ENCODE measurements at regions not wholly inside any gene's neighbourhood (a gene's known extent, or its start where the extent isn't known, plus 50 kb on each side); places are given as distances from the start of the nearest gene placed in this dataset.

DNA sequence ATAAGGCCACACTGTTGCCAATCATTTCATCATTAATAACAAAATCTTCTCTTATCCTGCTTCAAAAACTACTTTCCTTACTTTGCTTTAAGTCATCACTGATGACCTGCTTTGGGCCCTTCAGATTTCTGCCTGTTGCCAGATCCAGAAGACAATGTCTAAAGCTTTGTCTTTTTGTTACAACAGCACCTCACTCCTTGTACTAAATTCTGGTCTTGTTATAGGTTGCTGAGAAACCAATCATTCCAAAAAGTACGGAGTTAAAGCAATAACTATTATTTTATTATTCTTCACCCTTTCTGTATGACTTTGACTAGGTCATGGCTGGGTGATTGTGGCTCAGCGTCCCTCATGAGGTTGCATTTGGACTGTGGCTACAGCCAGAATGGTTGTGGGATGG is 633.5 kb downstream of the PTPRU start:
- dilution Hi-C loops (cut with MboI; ENCODE audit: extremely low pct_ligation_motif_present, low sequenced_read_pairs): no loop called here
- H3K9ac ChIP-seq (ENCODE audit: control insufficient read depth, extremely low read depth, insufficient read depth, low read length): no peak overlapping the region
- FAIRE-seq (no peak), DNase-seq (ENCODE audit: low read depth, low spot score) (no peak)
- H3K4me2 ChIP-seq (ENCODE audit: control insufficient read depth, extremely low read depth, insufficient read depth, low read depth, low read length): no peak overlapping the region
- no peak overlapping the region for H3K4me3 ChIP-seq (ENCODE audit: control insufficient read depth in 2 of 3, extremely low read depth in 1 of 3, insufficient read depth in 2 of 3, low read depth in 1 of 3, low read length in 3 of 3)
- no peaks in the 10 kb centered on the region for H3K79me2 ChIP-seq (ENCODE audit: control insufficient read depth, insufficient read depth, low read length)
- H3K36me3 ChIP-seq (ENCODE audit: control insufficient read depth in 2 of 2, extremely low read depth in 1 of 2, insufficient read depth in 2 of 2, low read length in 2 of 2): no peaks in the 10 kb centered on the region
- no peak for TF ChIP-seq EZH2 (IDR thresholded peaks at IDR 0.05; ENCODE audit: low read length)
- TF ChIP-seq, protein P1, sequence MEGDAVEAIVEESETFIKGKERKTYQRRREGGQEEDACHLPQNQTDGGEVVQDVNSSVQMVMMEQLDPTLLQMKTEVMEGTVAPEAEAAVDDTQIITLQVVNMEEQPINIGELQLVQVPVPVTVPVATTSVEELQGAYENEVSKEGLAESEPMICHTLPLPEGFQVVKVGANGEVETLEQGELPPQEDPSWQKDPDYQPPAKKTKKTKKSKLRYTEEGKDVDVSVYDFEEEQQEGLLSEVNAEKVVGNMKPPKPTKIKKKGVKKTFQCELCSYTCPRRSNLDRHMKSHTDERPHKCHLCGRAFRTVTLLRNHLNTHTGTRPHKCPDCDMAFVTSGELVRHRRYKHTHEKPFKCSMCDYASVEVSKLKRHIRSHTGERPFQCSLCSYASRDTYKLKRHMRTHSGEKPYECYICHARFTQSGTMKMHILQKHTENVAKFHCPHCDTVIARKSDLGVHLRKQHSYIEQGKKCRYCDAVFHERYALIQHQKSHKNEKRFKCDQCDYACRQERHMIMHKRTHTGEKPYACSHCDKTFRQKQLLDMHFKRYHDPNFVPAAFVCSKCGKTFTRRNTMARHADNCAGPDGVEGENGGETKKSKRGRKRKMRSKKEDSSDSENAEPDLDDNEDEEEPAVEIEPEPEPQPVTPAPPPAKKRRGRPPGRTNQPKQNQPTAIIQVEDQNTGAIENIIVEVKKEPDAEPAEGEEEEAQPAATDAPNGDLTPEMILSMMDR (optimal IDR thresholded peaks at IDR 0.05 in 1 of 3, IDR thresholded peaks at IDR 0.05 in 1 of 3, conservative IDR thresholded peaks at IDR 0.05 in 1 of 3; ENCODE audit: extremely low read depth in 1 of 3, insufficient read depth in 2 of 3, low read length in 3 of 3): no peak
- H4K20me1 ChIP-seq (ENCODE audit: control insufficient read depth, extremely low read depth, insufficient read depth, low read length): no peaks in the 10 kb centered on the region
- peaks cover 1% of the 10 kb centered on the region for H3K9me3 ChIP-seq (ENCODE audit: control insufficient read depth, low read depth, low read length)
- H2AFZ ChIP-seq (ENCODE audit: control insufficient read depth, low read length): no peak overlapping the region
- H3K9me1 ChIP-seq (ENCODE audit: control insufficient read depth, extremely low read depth, insufficient read depth, low read length): no peaks in the 10 kb centered on the region
- no peak overlapping the region for H3K27ac ChIP-seq (ENCODE audit: control insufficient read depth, insufficient read depth, low read length)
- peaks cover 3% of the 10 kb centered on the region for H3K27me3 ChIP-seq (ENCODE audit: control insufficient read depth, extremely low read depth, insufficient read depth, low read length)
- no peaks in the 10 kb centered on the region for H3K4me1 ChIP-seq (ENCODE audit: control insufficient read depth, extremely low read depth, insufficient read depth, low read length)

DNA sequence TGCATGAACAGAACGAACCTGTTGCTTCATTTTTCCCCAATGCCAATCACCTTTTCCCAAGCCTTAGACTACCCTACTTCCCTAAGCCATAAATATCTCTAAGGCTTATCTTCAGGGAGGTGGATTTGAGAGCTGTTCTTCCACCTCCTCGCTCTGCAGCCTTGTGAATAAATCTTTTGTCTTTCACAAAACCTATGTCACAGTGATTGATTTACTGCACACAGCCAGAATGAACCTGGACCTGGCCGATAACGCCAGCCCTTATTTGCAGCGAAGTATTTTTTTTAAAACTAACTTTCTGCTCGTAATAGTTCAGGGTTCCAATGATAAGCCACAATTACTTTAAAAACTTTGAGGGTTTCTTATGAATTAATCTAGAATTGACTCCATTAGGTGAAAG is 632.6 kb downstream of the PTPRU start:
- Histone ChIP-seq H3K4me1 (ENCODE audit: control insufficient read depth, extremely low read depth, insufficient read depth, low read length) (no peaks in the 10 kb centered on the region), H3K4me2 (ENCODE audit: control insufficient read depth, extremely low read depth, insufficient read depth, low read depth, low read length) (no peak overlapping the region), H3K9ac (ENCODE audit: control insufficient read depth, extremely low read depth, insufficient read depth, low read length) (no peak overlapping the region), H3K79me2 (ENCODE audit: control insufficient read depth, insufficient read depth, low read length) (no peaks in the 10 kb centered on the region), H3K27me3 (ENCODE audit: control insufficient read depth, extremely low read depth, insufficient read depth, low read length) (peaks cover 3% of the 10 kb centered on the region), H3K9me1 (ENCODE audit: control insufficient read depth, extremely low read depth, insufficient read depth, low read length) (no peaks in the 10 kb centered on the region), H2AFZ (ENCODE audit: control insufficient read depth, low read length) (no peak overlapping the region), H3K36me3 (ENCODE audit: control insufficient read depth in 2 of 2, extremely low read depth in 1 of 2, insufficient read depth in 2 of 2, low read length in 2 of 2) (no peaks in the 10 kb centered on the region), H3K4me3 (ENCODE audit: control insufficient read depth in 2 of 3, extremely low read depth in 1 of 3, insufficient read depth in 2 of 3, low read depth in 1 of 3, low read length in 3 of 3) (no peak overlapping the region), H3K9me3 (ENCODE audit: control insufficient read depth, low read depth, low read length) (peaks cover 1% of the 10 kb centered on the region), H3K27ac (ENCODE audit: control insufficient read depth, insufficient read depth, low read length) (no peak overlapping the region), H4K20me1 (ENCODE audit: control insufficient read depth, extremely low read depth, insufficient read depth, low read length) (no peaks in the 10 kb centered on the region)
- DNase-seq (ENCODE audit: low read depth, low spot score): no peak
- TF ChIP-seq, protein P1 (optimal IDR thresholded peaks at IDR 0.05 in 1 of 3, IDR thresholded peaks at IDR 0.05 in 1 of 3, conservative IDR thresholded peaks at IDR 0.05 in 1 of 3; ENCODE audit: extremely low read depth in 1 of 3, insufficient read depth in 2 of 3, low read length in 3 of 3): no peak
- TF ChIP-seq EZH2 (IDR thresholded peaks at IDR 0.05; ENCODE audit: low read length): no peak
- dilution Hi-C loops (cut with MboI; ENCODE audit: extremely low pct_ligation_motif_present, low sequenced_read_pairs): no loop called here
- no peak for FAIRE-seq

All from keratinocyte (primary cell).